H1 (cell line): ENCODE measurements at regions not wholly inside any gene's neighbourhood (a gene's known extent, or its start where the extent isn't known, plus 50 kb on each side); places are given as distances from the start of the nearest gene placed in this dataset.

Source experiments
- CTCF ChIA-PET: fragments of 300-600 bp; sonication (Branson Sonifier 250); formaldehyde crosslinking; loops from one replicate; lab custom pipeline; 2021; ENCODE audit not compliant: partially characterized antibody; lab: Charles Lee
- POLR2A ChIA-PET: fragments of 300-600 bp; sonication (Branson Sonifier 250); formaldehyde crosslinking; loops from one replicate; lab custom pipeline; 2021; ENCODE audit warnings: inconsistent platforms; ENCODE audit not compliant: partially characterized antibody; lab: Charles Lee
- DNase-seq, 2 experiments: peaks; one replicate each; pipeline versions ENCODE4 v3.0.0 to v3.0.0-alpha.2; 2010 to 2022; ENCODE audit warnings: low spot score in 2 of 2, low read depth in 1 of 2, mixed read lengths in 1 of 2
- FAIRE-seq: peaks from 2 replicates; lab custom pipeline; 2011; peaks lifted over from hg19 to GRCh38; lab: Jason Lieb, UNC
- H2AFZ ChIP-seq: 2 replicates; pipeline ENCODE4 v1.8.1; 2012; ENCODE audit warnings: low read length, inconsistent platforms
- H2AK5ac ChIP-seq: 2 replicates; pipeline ENCODE4 v1.6.1; 2013; ENCODE audit warnings: low read depth, low read length
- H2BK120ac ChIP-seq: replicated peaks from 2 replicates; pipeline ENCODE3; 2013; ENCODE audit warnings: low read depth, low read length, inconsistent platforms
- H2BK12ac ChIP-seq: 2 replicates; pipeline ENCODE4 v1.6.1; 2013; ENCODE audit warnings: low read depth, low read length
- H2BK15ac ChIP-seq: 2 replicates; pipeline ENCODE4 v1.6.1; 2013; ENCODE audit warnings: low read length
- H2BK20ac ChIP-seq: 2 replicates; pipeline ENCODE4 v1.6.1; 2013; ENCODE audit warnings: low read length
- H2BK5ac ChIP-seq: 2 replicates; pipeline ENCODE4 v1.6.1; 2013; ENCODE audit warnings: low read depth, low read length
- H3K14ac ChIP-seq: 2 replicates; pipeline ENCODE4 v1.6.1; 2013; ENCODE audit warnings: inconsistent platforms; ENCODE audit not compliant: insufficient read length
- H3K18ac ChIP-seq: 2 replicates; pipeline ENCODE4 v1.6.1; 2013; ENCODE audit warnings: low read length; ENCODE audit errors: extremely low read depth
- H3K23ac ChIP-seq: 2 replicates; pipeline ENCODE4 v1.6.1; 2013; ENCODE audit warnings: inconsistent platforms; ENCODE audit not compliant: insufficient read length
- H3K23me2 ChIP-seq: 2 replicates; pipeline ENCODE4 v1.6.1; 2013; ENCODE audit warnings: low read depth, low read length
- H3K27ac ChIP-seq: 2 replicates; pipeline ENCODE4 v1.6.1; 2011; ENCODE audit warnings: low read depth, low read length, inconsistent platforms
- H3K27me3 ChIP-seq, 4 experiments: replicated peaks in 1 of 4; 1 replicate in 1 of 4; 2 replicates in 3 of 4; pipeline versions ENCODE4 v1.6.1 to v1.8.1; 2011 to 2013; ENCODE audit warnings: low read length in 3 of 4, mild to moderate bottlenecking in 3 of 4, inconsistent platforms in 2 of 4, mixed read lengths in 2 of 4, moderate library complexity in 1 of 4; ENCODE audit not compliant: control insufficient read depth in 3 of 4, insufficient read depth in 3 of 4; ENCODE audit errors: extremely low read depth in 1 of 4
- H3K36me3 ChIP-seq, 4 experiments: 2 replicates each; pipeline versions ENCODE4 v1.6.1 to v1.8.1; 2011 to 2013; ENCODE audit warnings: mild to moderate bottlenecking in 4 of 4, low read length in 3 of 4, moderate library complexity in 2 of 4, control low read depth in 1 of 4, inconsistent platforms in 1 of 4; ENCODE audit not compliant: insufficient read depth in 4 of 4, control insufficient read depth in 2 of 4
- H3K4ac ChIP-seq: replicated peaks from 2 replicates; pipeline ENCODE3; 2013; ENCODE audit warnings: low read length, low read depth, mixed read lengths, inconsistent platforms; ENCODE audit not compliant: insufficient read length
- H3K4me1 ChIP-seq, 4 experiments: replicated peaks in 1 of 4; 1 replicate in 1 of 4; 2 replicates in 3 of 4; pipeline versions ENCODE4 v1.6.1 to v1.8.1; 2011 to 2013; ENCODE audit warnings: low read length in 3 of 4, inconsistent platforms in 2 of 4, mixed read lengths in 1 of 4; ENCODE audit not compliant: insufficient read depth in 4 of 4, control insufficient read depth in 3 of 4
- H3K4me2 ChIP-seq, 2 experiments: 2 replicates each; pipeline versions ENCODE4 v1.6.1 to v1.8.1; 2011 to 2013; ENCODE audit warnings: low read depth in 2 of 2, low read length in 2 of 2, control low read depth in 1 of 2, inconsistent platforms in 1 of 2, mild to moderate bottlenecking in 1 of 2; ENCODE audit not compliant: insufficient read depth in 1 of 2
- H3K4me3 ChIP-seq, 4 experiments: fragments of 200-600, 300-600 bp in 1 of 4; sonication (generic), shearing (Covaris generic), sonication (Bioruptor Twin) in 1 of 4; 2 replicates each; pipeline versions ENCODE4 v1.5.1 to v1.8.1; 2011 to 2016; ENCODE audit warnings: low read length in 4 of 4, low read depth in 3 of 4, control low read depth in 2 of 4, inconsistent platforms in 2 of 4, mild to moderate bottlenecking in 2 of 4, mixed read lengths in 1 of 4, moderate library complexity in 1 of 4; ENCODE audit not compliant: insufficient read depth in 2 of 4; ENCODE audit errors: extremely low read depth in 1 of 4
- H3K56ac ChIP-seq: replicated peaks from 2 replicates; pipeline ENCODE3; 2013; ENCODE audit warnings: low read depth, mild to moderate bottlenecking, mixed read lengths, low read length, inconsistent platforms; ENCODE audit not compliant: insufficient read length
- H3K79me1 ChIP-seq: 2 replicates; pipeline ENCODE4 v1.6.1; 2013; ENCODE audit warnings: low read depth, low read length, control low read depth
- H3K79me2 ChIP-seq, 2 experiments: 2 replicates each; pipeline versions ENCODE4 v1.6.1 to v1.8.1; 2012 to 2013; ENCODE audit warnings: low read length in 2 of 2, mild to moderate bottlenecking in 2 of 2, inconsistent platforms in 1 of 2; ENCODE audit not compliant: insufficient read depth in 2 of 2, control insufficient read depth in 1 of 2
- H3K9ac ChIP-seq, 4 experiments: replicated peaks in 1 of 4; 1 replicate in 1 of 4; 2 replicates in 3 of 4; pipeline versions ENCODE4 v1.6.1 to v1.8.1; 2011 to 2013; ENCODE audit warnings: low read depth in 3 of 4, low read length in 3 of 4, control low read depth in 2 of 4, mild to moderate bottlenecking in 2 of 4, moderate library complexity in 2 of 4, inconsistent platforms in 1 of 4; ENCODE audit errors: extremely low read depth in 1 of 4
- H3K9me3 ChIP-seq, 2 experiments: 2 replicates each; pipeline versions ENCODE4 v1.6.1 to v1.8.1; 2012 to 2013; ENCODE audit warnings: mild to moderate bottlenecking in 2 of 2, moderate library complexity in 2 of 2, control low read depth in 1 of 2, inconsistent platforms in 1 of 2, low read depth in 1 of 2, low read length in 1 of 2, mixed read lengths in 1 of 2; ENCODE audit not compliant: insufficient read depth in 2 of 2
- H4K20me1 ChIP-seq, 2 experiments: replicated peaks in 1 of 2; 2 replicates each; pipeline versions ENCODE3 to v1.8.1; 2011 to 2013; ENCODE audit warnings: inconsistent platforms in 2 of 2, low read length in 2 of 2, mild to moderate bottlenecking in 1 of 2; ENCODE audit not compliant: insufficient read depth in 2 of 2, control insufficient read depth in 1 of 2
- H4K5ac ChIP-seq: 2 replicates; pipeline ENCODE4 v1.6.1; 2013; ENCODE audit warnings: low read length, low read depth, mixed read lengths, inconsistent platforms; ENCODE audit not compliant: insufficient read length
- H4K8ac ChIP-seq: 2 replicates; pipeline ENCODE4 v1.8.0; 2013; ENCODE audit warnings: mild to moderate bottlenecking, moderate library complexity, low read length, inconsistent platforms; ENCODE audit not compliant: insufficient read depth; ENCODE audit errors: extremely low read depth
- H4K91ac ChIP-seq: replicated peaks from 2 replicates; pipeline ENCODE3; 2013; ENCODE audit warnings: low read length, mixed read lengths, inconsistent platforms; ENCODE audit not compliant: insufficient read length
- CTBP2 ChIP-seq: IDR thresholded peaks from 2 replicates; pipeline ENCODE4 v1.7.0; 2011; ENCODE audit warnings: borderline replicate concordance, mild to moderate bottlenecking, moderate library complexity, mixed read lengths, low read length; ENCODE audit not compliant: insufficient read depth, insufficient read length
- CTCF ChIP-seq, 3 experiments: IDR thresholded peaks; 1 replicate in 2 of 3; 2 replicates in 1 of 3; pipeline versions ENCODE4 v1.5.1 to v1.6.1; 2011; ENCODE audit warnings: low read length in 3 of 3, mild to moderate bottlenecking in 3 of 3, inconsistent platforms in 2 of 3, low read depth in 1 of 3, moderate library complexity in 1 of 3; ENCODE audit not compliant: insufficient read depth in 1 of 3; ENCODE audit errors: control extremely low read depth in 1 of 3
- RAD21 ChIP-seq, 2 experiments: IDR thresholded peaks in 1 of 2; conservative IDR thresholded peaks in 1 of 2; 2 replicates each; pipeline ENCODE4 v1.6.1; 2011; ENCODE audit warnings: low read depth in 2 of 2, low read length in 2 of 2, improper control_type of control experiment in 1 of 2, inconsistent platforms in 1 of 2, mild to moderate bottlenecking in 1 of 2, moderate library complexity in 1 of 2
- RXRA ChIP-seq: IDR thresholded peaks from 2 replicates; pipeline ENCODE4 v1.6.1; 2011; ENCODE audit warnings: low read depth, mild to moderate bottlenecking, low read length, moderate library complexity; ENCODE audit not compliant: insufficient read depth
- WGBS, 2 experiments: shearing (Covaris generic) in 1 of 2; methylation state at CpG; one replicate each; pipeline versions ENCODE4 v1.1.6 to v1.1.7; 2013 to 2015; ENCODE audit warnings: low lambda C conversion rate in 2 of 2, mixed read lengths in 2 of 2, inconsistent platforms in 1 of 2, low coverage in 1 of 2, missing lambda C conversion rate in 1 of 2; ENCODE audit not compliant: insufficient replicate concordance in 2 of 2, insufficient coverage in 1 of 2, insufficient read length in 1 of 2; ENCODE audit errors: extremely low coverage in 1 of 2, missing lambda C conversion rate in 1 of 2; 5-methylcytosine and 5-hydroxymethylcytosine counted together

DNA sequence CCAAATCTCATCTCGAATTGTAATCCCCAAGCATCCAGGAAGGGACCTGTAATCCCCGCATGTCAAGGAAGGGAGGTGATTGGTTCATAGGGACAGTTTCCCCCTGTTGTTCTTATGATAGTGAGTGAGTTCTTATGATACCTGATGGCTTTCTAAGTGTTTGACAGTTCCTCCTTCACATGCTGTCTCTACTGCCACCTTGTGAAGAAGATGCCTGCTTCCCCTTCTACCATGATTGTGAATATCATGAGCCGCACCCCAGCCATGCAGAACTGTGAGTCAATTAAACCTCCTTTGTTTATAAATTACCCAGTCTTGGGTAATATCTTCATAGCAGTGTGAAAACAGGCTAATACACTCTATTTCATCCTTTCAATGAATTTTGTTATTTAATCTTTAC lies 446.7 kb downstream of the RNF144A start:
- H3K4me3 ChIP-seq, result no peak overlapping the region
- FAIRE-seq, result no peak
- no peaks in the 10 kb centered on the region; a peak in 1 of 8 replicates for H3K36me3 ChIP-seq
- H2AFZ ChIP-seq, result no peak overlapping the region
- no peaks in the 10 kb centered on the region for H4K20me1 ChIP-seq
- POLR2A ChIA-PET, result no interaction called here
- H3K23me2 ChIP-seq, result no peaks in the 10 kb centered on the region
- CTCF ChIA-PET, result no interaction called here
- WGBS, 2 experiments, result 70% methylated on average over 3 of the region's 3 CpGs; no CpG with 5 or more reads in 1 of the 2 experiments
- no peak overlapping the region for H3K23ac ChIP-seq
- no peak overlapping the region for H4K8ac ChIP-seq
- H3K4ac ChIP-seq, result no peak overlapping the region
- H3K14ac ChIP-seq, result no peak overlapping the region
- no peaks in the 10 kb centered on the region for H3K4me1 ChIP-seq
- no peaks in the 10 kb centered on the region for H3K79me1 ChIP-seq
- no peak overlapping the region for H3K9ac ChIP-seq
- no peak overlapping the region for H2BK120ac ChIP-seq
- no peaks in the 10 kb centered on the region for H3K27me3 ChIP-seq
- DNase-seq, result no peak
- H2AK5ac ChIP-seq, result no peak overlapping the region
- no peak overlapping the region for H2BK15ac ChIP-seq
- H3K9me3 ChIP-seq, result peaks cover 2 to 4% of the 10 kb centered on the region in 2 experiments; a peak in 1 of 4 replicates
- TF ChIP-seq RAD21 (IDR thresholded peaks at IDR 0.05 in 1 of 2, conservative IDR thresholded peaks at IDR 0.05 in 1 of 2; ENCODE audit: low read depth in 2 of 2, low read length in 2 of 2), result peak; percentile 64 to 67
- TF ChIP-seq CTBP2, result no peak
- TF ChIP-seq CTCF (IDR thresholded peaks at IDR 0.05; ENCODE audit: control extremely low read depth in 1 of 3, insufficient read depth in 1 of 3, low read depth in 1 of 3, low read length in 3 of 3), result peak in 2 of 3 experiments; percentile 35 to 41; a peak in 2 of 4 replicates
- TF ChIP-seq RXRA, result no peak
- no peak overlapping the region for H4K91ac ChIP-seq
- no peak overlapping the region for H2BK20ac ChIP-seq
- no peak overlapping the region for H4K5ac ChIP-seq
- no peak overlapping the region for H2BK5ac ChIP-seq
- H3K56ac ChIP-seq, result no peak overlapping the region
- H3K4me2 ChIP-seq, result no peak overlapping the region
- H3K27ac ChIP-seq, result no peak overlapping the region
- H2BK12ac ChIP-seq, result no peak overlapping the region
- H3K79me2 ChIP-seq, result no peaks in the 10 kb centered on the region
- H3K18ac ChIP-seq, result no peak overlapping the region
